Ishikawa (cell line): ENCODE measurements at regions not wholly inside any gene's neighbourhood (a gene's known extent, or its start where the extent isn't known, plus 50 kb on each side); places are given as distances from the start of the nearest gene placed in this dataset.

Experiments used
- CREB1 ChIP-seq: IDR thresholded peaks from 2 replicates; pipeline ENCODE4 v1.6.1; 2012; ENCODE audit warnings: low read depth
- EGR1 ChIP-seq: IDR thresholded peaks from 2 replicates; pipeline ENCODE4 v1.6.1; 2012
- EP300 ChIP-seq: IDR thresholded peaks from 2 replicates; pipeline ENCODE4 v1.6.1; 2012; ENCODE audit warnings: borderline replicate concordance
- RAD21 ChIP-seq: IDR thresholded peaks from 2 replicates; pipeline ENCODE4 v1.6.1; 2012; ENCODE audit warnings: low read depth
- TAF1 ChIP-seq: IDR thresholded peaks from 2 replicates; pipeline ENCODE4 v1.6.1; 2012; ENCODE audit warnings: low read depth, mild to moderate bottlenecking
- YY1 ChIP-seq: IDR thresholded peaks from 2 replicates; pipeline ENCODE4 v1.6.1; 2012; ENCODE audit warnings: low read depth
- ZBTB7A ChIP-seq: IDR thresholded peaks from 2 replicates; pipeline ENCODE4 v1.6.1; 2012; ENCODE audit warnings: low read depth
- TF ChIP-seq, protein P1 (sequence below): IDR thresholded peaks from 2 replicates; pipeline ENCODE4 v1.6.1; 2012
- TF ChIP-seq, protein P2 (sequence below): IDR thresholded peaks from 2 replicates; pipeline ENCODE4 v1.6.1; 2012; ENCODE audit warnings: low read depth, mild to moderate bottlenecking

- TF ChIP-seq EP300: no peak
- no peak for TF ChIP-seq EGR1
- TF ChIP-seq CREB1: no peak
- TF ChIP-seq TAF1: no peak
- no peak for TF ChIP-seq YY1
- TF ChIP-seq RAD21: no peak
- no peak for TF ChIP-seq ZBTB7A
- TF ChIP-seq, protein P1, sequence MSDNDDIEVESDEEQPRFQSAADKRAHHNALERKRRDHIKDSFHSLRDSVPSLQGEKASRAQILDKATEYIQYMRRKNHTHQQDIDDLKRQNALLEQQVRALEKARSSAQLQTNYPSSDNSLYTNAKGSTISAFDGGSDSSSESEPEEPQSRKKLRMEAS: no peak
- TF ChIP-seq, protein P2, sequence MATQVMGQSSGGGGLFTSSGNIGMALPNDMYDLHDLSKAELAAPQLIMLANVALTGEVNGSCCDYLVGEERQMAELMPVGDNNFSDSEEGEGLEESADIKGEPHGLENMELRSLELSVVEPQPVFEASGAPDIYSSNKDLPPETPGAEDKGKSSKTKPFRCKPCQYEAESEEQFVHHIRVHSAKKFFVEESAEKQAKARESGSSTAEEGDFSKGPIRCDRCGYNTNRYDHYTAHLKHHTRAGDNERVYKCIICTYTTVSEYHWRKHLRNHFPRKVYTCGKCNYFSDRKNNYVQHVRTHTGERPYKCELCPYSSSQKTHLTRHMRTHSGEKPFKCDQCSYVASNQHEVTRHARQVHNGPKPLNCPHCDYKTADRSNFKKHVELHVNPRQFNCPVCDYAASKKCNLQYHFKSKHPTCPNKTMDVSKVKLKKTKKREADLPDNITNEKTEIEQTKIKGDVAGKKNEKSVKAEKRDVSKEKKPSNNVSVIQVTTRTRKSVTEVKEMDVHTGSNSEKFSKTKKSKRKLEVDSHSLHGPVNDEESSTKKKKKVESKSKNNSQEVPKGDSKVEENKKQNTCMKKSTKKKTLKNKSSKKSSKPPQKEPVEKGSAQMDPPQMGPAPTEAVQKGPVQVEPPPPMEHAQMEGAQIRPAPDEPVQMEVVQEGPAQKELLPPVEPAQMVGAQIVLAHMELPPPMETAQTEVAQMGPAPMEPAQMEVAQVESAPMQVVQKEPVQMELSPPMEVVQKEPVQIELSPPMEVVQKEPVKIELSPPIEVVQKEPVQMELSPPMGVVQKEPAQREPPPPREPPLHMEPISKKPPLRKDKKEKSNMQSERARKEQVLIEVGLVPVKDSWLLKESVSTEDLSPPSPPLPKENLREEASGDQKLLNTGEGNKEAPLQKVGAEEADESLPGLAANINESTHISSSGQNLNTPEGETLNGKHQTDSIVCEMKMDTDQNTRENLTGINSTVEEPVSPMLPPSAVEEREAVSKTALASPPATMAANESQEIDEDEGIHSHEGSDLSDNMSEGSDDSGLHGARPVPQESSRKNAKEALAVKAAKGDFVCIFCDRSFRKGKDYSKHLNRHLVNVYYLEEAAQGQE: no peak
These were observed 167.1 kb upstream of the TUT7 start for GRCh38 chr9:86521322-86521721.
